Loucy (cell line): ENCODE measurements at regions not wholly inside any gene's neighbourhood (a gene's known extent, or its start where the extent isn't known, plus 50 kb on each side); places are given as distances from the start of the nearest gene placed in this dataset.

Experiments
- H2AFZ ChIP-seq: fragments of 200-600 bp; sonication (generic); 2 replicates; pipeline ENCODE4 v1.6.0; 2016; ENCODE audit warnings: antibody characterized with exemption, mild to moderate bottlenecking, low read length, moderate library complexity
- H3F3A ChIP-seq: fragments of 200-600 bp; 2 replicates; pipeline ENCODE4 v1.6.0; 2016; ENCODE audit warnings: antibody characterized with exemption, low read depth, mild to moderate bottlenecking
- H3K27me3 ChIP-seq: fragments of 200-600 bp; sonication (generic); 2 replicates; pipeline ENCODE4 v1.6.1; 2014; ENCODE audit warnings: low read length, mild to moderate bottlenecking; ENCODE audit not compliant: insufficient read depth, poor library complexity, severe bottlenecking
- H3K36me3 ChIP-seq: fragments of 200-600 bp; sonication (generic); 2 replicates; pipeline ENCODE4 v1.6.1; 2016; ENCODE audit warnings: low read length; ENCODE audit not compliant: insufficient read depth
- H3K4me1 ChIP-seq: fragments of 200-600 bp; sonication (generic); 2 replicates; pipeline ENCODE4 v1.5.1; 2014; ENCODE audit warnings: low read length, mild to moderate bottlenecking; ENCODE audit not compliant: insufficient read depth, poor library complexity, severe bottlenecking
- H3K4me2 ChIP-seq: fragments of 200-600 bp; sonication (generic); 2 replicates; pipeline ENCODE4 v1.6.0; 2014; ENCODE audit warnings: antibody characterized with exemption, low read length, low read depth, mild to moderate bottlenecking; ENCODE audit not compliant: poor library complexity, severe bottlenecking
- H3K4me3 ChIP-seq: fragments of 200-600 bp; sonication (generic); 2 replicates; pipeline ENCODE4 v1.5.1; 2014; ENCODE audit warnings: low read length, mild to moderate bottlenecking, mixed read lengths; ENCODE audit not compliant: poor library complexity, severe bottlenecking
- H3K79me2 ChIP-seq: fragments of 200-600 bp; sonication (generic); 2 replicates; pipeline ENCODE4 v1.6.1; 2014; ENCODE audit warnings: low read length; ENCODE audit not compliant: insufficient read depth
- H3K9ac ChIP-seq: fragments of 200-600 bp; sonication (generic); 2 replicates; pipeline ENCODE4 v1.6.0; 2014; ENCODE audit warnings: mild to moderate bottlenecking, low read depth, low read length, moderate library complexity; ENCODE audit not compliant: poor library complexity, severe bottlenecking
- H3K9me2 ChIP-seq: fragments of 200-600 bp; sonication (generic); replicated peaks from 2 replicates; pipeline ENCODE4 v1.6.1; 2016; ENCODE audit warnings: low read depth, low read length, mixed read lengths
- H3K9me3 ChIP-seq: fragments of 200-600 bp; sonication (generic); 2 replicates; pipeline ENCODE4 v1.6.1; 2014; ENCODE audit warnings: mild to moderate bottlenecking, antibody characterized with exemption, low read length, low read depth; ENCODE audit not compliant: insufficient read depth
- H4K20me1 ChIP-seq: fragments of 200-600 bp; sonication (generic); 2 replicates; pipeline ENCODE4 v1.6.0; 2014; ENCODE audit warnings: antibody characterized with exemption, low read length, mild to moderate bottlenecking; ENCODE audit not compliant: insufficient read depth, poor library complexity, severe bottlenecking
- EZH2phosphoT487 ChIP-seq: fragments of 200-600 bp; IDR thresholded peaks from 2 replicates; pipeline ENCODE4 v1.6.1; 2018; ENCODE audit warnings: antibody characterized with exemption, mild to moderate bottlenecking, moderate library complexity, borderline replicate concordance
- TF ChIP-seq, protein P1 (sequence below): fragments of 200-600 bp; sonication (generic); conservative IDR thresholded peaks from 2 replicates; pipeline ENCODE4 v1.5.1; 2014; ENCODE audit warnings: mild to moderate bottlenecking, antibody characterized with exemption, low read length

- Histone ChIP-seq H3K79me2 (no peaks in the 10 kb centered on the region), H3F3A (no peaks in the 10 kb centered on the region), H2AFZ (no peak overlapping the region), H3K27me3 (no peaks in the 10 kb centered on the region), H3K4me3 (no peak overlapping the region), H3K9me3 (peaks cover 26% of the 10 kb centered on the region; the same call in 1 of the 2 replicates), H3K4me1 (no peaks in the 10 kb centered on the region), H3K4me2 (no peak overlapping the region), H3K9me2 (no peaks in the 10 kb centered on the region), H3K36me3 (no peaks in the 10 kb centered on the region), H3K9ac (no peak overlapping the region), H4K20me1 (no peaks in the 10 kb centered on the region)
- TF ChIP-seq, protein P1, sequence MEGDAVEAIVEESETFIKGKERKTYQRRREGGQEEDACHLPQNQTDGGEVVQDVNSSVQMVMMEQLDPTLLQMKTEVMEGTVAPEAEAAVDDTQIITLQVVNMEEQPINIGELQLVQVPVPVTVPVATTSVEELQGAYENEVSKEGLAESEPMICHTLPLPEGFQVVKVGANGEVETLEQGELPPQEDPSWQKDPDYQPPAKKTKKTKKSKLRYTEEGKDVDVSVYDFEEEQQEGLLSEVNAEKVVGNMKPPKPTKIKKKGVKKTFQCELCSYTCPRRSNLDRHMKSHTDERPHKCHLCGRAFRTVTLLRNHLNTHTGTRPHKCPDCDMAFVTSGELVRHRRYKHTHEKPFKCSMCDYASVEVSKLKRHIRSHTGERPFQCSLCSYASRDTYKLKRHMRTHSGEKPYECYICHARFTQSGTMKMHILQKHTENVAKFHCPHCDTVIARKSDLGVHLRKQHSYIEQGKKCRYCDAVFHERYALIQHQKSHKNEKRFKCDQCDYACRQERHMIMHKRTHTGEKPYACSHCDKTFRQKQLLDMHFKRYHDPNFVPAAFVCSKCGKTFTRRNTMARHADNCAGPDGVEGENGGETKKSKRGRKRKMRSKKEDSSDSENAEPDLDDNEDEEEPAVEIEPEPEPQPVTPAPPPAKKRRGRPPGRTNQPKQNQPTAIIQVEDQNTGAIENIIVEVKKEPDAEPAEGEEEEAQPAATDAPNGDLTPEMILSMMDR: no peak
- TF ChIP-seq EZH2phosphoT487: no peak
Measured at GRCh38 chr11:70510571-70510970, 112.2 kb downstream of the CTTN start.

- H3K4me2 ChIP-seq: no peak overlapping the region
- peaks cover 26% of the 10 kb centered on the region; the same call in 1 of the 2 replicates for H3K9me3 ChIP-seq
- H3K4me3 ChIP-seq: no peak overlapping the region
- H3K4me1 ChIP-seq: no peaks in the 10 kb centered on the region
- H3K9ac ChIP-seq: no peak overlapping the region
- no peak overlapping the region for H2AFZ ChIP-seq
- H3K27me3 ChIP-seq: no peaks in the 10 kb centered on the region
- no peaks in the 10 kb centered on the region for H3K79me2 ChIP-seq
- no peaks in the 10 kb centered on the region for H4K20me1 ChIP-seq
- H3K36me3 ChIP-seq: no peaks in the 10 kb centered on the region
- H3K9me2 ChIP-seq: no peaks in the 10 kb centered on the region
- no peaks in the 10 kb centered on the region for H3F3A ChIP-seq
- TF ChIP-seq EZH2phosphoT487: no peak
Measured at GRCh38 chr11:70511345-70511744, 113.0 kb downstream of the CTTN start.

DNA sequence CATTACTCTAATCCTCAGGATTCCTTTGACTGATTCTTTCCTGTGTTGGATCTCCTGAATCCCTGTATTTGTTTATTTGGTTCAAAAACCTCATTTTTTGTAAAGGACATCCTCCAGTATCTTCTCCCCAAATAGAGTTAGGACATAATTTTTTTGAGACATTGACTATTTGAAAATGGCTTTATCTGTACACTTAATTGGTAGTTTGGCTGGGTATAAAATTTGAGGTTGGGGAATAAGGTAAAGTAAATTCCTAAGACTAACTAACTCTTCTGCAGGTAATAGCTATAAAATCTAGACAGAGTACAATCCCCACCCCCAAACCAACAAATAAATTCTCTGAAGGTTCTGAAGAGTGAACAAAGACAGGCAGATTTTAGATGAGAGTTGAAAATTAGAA lies 114.4 kb downstream of the CTTN start:
- Histone ChIP-seq H3K9me3 (peaks cover 26% of the 10 kb centered on the region; the same call in 1 of the 2 replicates), H3K4me2 (no peak overlapping the region), H2AFZ (no peak overlapping the region), H3K9me2 (no peaks in the 10 kb centered on the region), H3K4me1 (no peaks in the 10 kb centered on the region), H4K20me1 (no peaks in the 10 kb centered on the region), H3K4me3 (no peak overlapping the region), H3K27me3 (no peaks in the 10 kb centered on the region), H3K79me2 (no peaks in the 10 kb centered on the region), H3K9ac (no peak overlapping the region), H3F3A (no peaks in the 10 kb centered on the region), H3K36me3 (no peaks in the 10 kb centered on the region)
- no peak for TF ChIP-seq EZH2phosphoT487
- TF ChIP-seq, protein P1: no peak

DNA sequence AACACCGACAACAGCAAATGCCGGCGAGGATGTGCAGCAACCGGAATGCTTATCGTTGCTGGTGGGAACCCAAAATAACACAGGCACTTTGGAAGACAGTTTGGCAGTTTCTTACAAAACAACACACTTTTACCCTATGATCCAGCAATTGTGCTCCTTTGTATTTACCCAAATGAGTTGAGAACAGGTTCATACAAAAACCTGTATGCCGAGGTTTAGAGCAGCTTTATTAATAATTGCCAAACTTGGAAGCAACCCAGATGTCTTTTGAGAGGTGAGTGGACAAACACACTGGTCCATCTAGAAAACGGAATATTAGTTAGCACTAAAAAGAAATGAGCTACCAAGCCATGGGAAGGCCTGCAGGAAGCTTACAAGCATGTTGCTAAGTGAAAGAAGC lies 118.9 kb downstream of the CTTN start:
- Histone ChIP-seq H2AFZ (no peak overlapping the region), H3F3A (no peaks in the 10 kb centered on the region), H4K20me1 (no peaks in the 10 kb centered on the region), H3K36me3 (no peaks in the 10 kb centered on the region), H3K79me2 (no peaks in the 10 kb centered on the region), H3K4me3 (no peak overlapping the region), H3K9me3 (peaks cover 10% of the 10 kb centered on the region; the same call in 1 of the 2 replicates), H3K4me1 (no peaks in the 10 kb centered on the region), H3K9ac (no peak overlapping the region), H3K4me2 (no peak overlapping the region), H3K9me2 (no peaks in the 10 kb centered on the region), H3K27me3 (no peaks in the 10 kb centered on the region)
- TF ChIP-seq, protein P1: no peak
- no peak for TF ChIP-seq EZH2phosphoT487
